Upper lobe of left lung (tissue), 6 donors: ENCODE measurements at regions not wholly inside any gene's neighbourhood (a gene's known extent, or its start where the extent isn't known, plus 50 kb on each side); places are given as distances from the start of the nearest gene placed in this dataset.

Experiments
- ATAC-seq, 2 donors: fragments of 200-7000 bp; cut with Tn5 transposase; one replicate each; pipeline ENCODE4 v1.9.1; 2022; ENCODE audit warnings: mild to moderate bottlenecking in 2 of 2, moderate library complexity in 2 of 2; ENCODE audit not compliant: low FRiP score in 2 of 2
- DNase-seq, 2 donors: peaks; one replicate each; pipeline ENCODE4 v3.0.0-alpha.2; 2019 to 2020
- H3K27ac ChIP-seq, 4 donors: fragments of 200-600 bp; sonication (generic); one replicate each; pipeline ENCODE4 v1.5.1; 2016 to 2019
- H3K27me3 ChIP-seq, 4 donors: fragments of 200-600 bp; sonication (generic); one replicate each; pipeline ENCODE4 v1.5.1; 2017 to 2019
- H3K36me3 ChIP-seq, 4 donors: fragments of 200-600 bp; sonication (generic); one replicate each; pipeline ENCODE4 v1.5.1; 2016 to 2019
- H3K4me1 ChIP-seq, 4 donors: fragments of 200-600 bp; sonication (generic); one replicate each; pipeline ENCODE4 v1.5.1; 2018 to 2019
- H3K4me3 ChIP-seq, 4 donors: fragments of 200-600 bp; sonication (generic); one replicate each; pipeline ENCODE4 v1.5.1; 2017 to 2019; ENCODE audit warnings: mild to moderate bottlenecking in 2 of 4, moderate library complexity in 1 of 4
- H3K9me3 ChIP-seq, 4 donors: fragments of 200-600 bp; sonication (generic); one replicate each; pipeline ENCODE4 v1.5.1; 2018 to 2019
- CTCF ChIP-seq, 6 experiments: fragments of 450-650 bp in 4 of 6; fragments of 200-600 bp in 2 of 6; sonication (generic) in 2 of 6; IDR thresholded peaks; one replicate each; pipeline ENCODE4 v1.5.1; 2016 to 2019; ENCODE audit warnings: antibody characterized with exemption in 6 of 6
- EP300 ChIP-seq, 4 donors: sonication (generic); formaldehyde crosslinking; IDR thresholded peaks; one replicate each; pipeline ENCODE4 v1.5.1; 2017; ENCODE audit warnings: antibody characterized with exemption in 4 of 4, control low read depth in 2 of 4
- POLR2A ChIP-seq, 4 donors: fragments of 450-650 bp; IDR thresholded peaks; one replicate each; pipeline ENCODE4 v1.5.1; 2016 to 2017; ENCODE audit warnings: antibody characterized with exemption in 4 of 4, mild to moderate bottlenecking in 2 of 4
- POLR2AphosphoS5 ChIP-seq, 2 donors: sonication (generic); formaldehyde crosslinking; IDR thresholded peaks; one replicate each; pipeline ENCODE4 v1.5.1; 2017; ENCODE audit warnings: antibody characterized with exemption in 2 of 2
- WGBS, 2 donors: methylation state at CpG; one replicate each; pipeline ENCODE4 v1.1.5; 2017 to 2018; 5-methylcytosine and 5-hydroxymethylcytosine counted together
- donor health status: DM: no; HTN: no; CAD: no; lungs with moderate emphysema.
- donor health status: DM: no; HTN: yes; CAD: no; lungs with severe emphysema.

GRCh38 chr15:81914734-81915256 lies 131.0 kb downstream of the MEX3B start:
- ATAC-seq (no peak), DNase-seq (peak in 1 of 2 donors; percentile 1)
- Histone ChIP-seq H3K27ac (no peak overlapping the region), H3K27me3 (no peaks in the 10 kb centered on the region), H3K36me3 (no peaks in the 10 kb centered on the region), H3K4me1 (no peaks in the 10 kb centered on the region), H3K4me3 (no peak overlapping the region), H3K9me3 (peaks cover 0 to 15% (median 4%) of the 10 kb centered on the region in 4 donors)
- WGBS, 2 donors, result 68 to 70% methylated on average over 2 to 7 of the region's 7 CpGs
- no peak for TF ChIP-seq CTCF (IDR thresholded peaks at IDR 0.05)
- TF ChIP-seq POLR2A (IDR thresholded peaks at IDR 0.05), result no peak
- no peak for TF ChIP-seq POLR2AphosphoS5 (IDR thresholded peaks at IDR 0.05)
- no peak for TF ChIP-seq EP300 (IDR thresholded peaks at IDR 0.05)

DNA sequence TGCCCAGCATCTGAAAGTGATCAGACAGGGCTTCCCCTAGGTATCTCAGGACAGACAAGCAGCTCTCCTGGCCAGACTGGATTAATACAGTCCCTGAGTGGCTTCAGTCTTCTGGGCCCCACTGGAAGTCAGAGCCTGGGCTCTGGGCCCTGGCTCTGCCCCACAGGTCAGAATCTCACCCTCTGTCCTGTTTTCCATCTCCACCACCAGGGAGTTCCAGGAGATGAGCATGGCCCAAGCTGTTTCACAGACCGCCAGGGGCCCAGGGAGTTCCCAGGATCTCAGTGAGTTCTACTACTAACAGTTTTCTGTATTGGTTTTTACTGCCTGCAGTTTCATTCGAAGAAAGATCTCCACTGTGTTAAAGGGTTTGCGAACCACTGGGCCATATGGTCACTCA lies 131.5 kb downstream of the MEX3B start:
- 79 to 91% methylated on average over 3 of the region's 3 CpGs for WGBS, 2 donors
- Histone ChIP-seq H3K36me3 (no peaks in the 10 kb centered on the region), H3K4me1 (no peaks in the 10 kb centered on the region), H3K4me3 (no peak overlapping the region), H3K9me3 (peaks cover 0 to 13% (median 4%) of the 10 kb centered on the region in 4 donors), H3K27me3 (no peaks in the 10 kb centered on the region), H3K27ac (no peak overlapping the region)
- TF ChIP-seq CTCF (IDR thresholded peaks at IDR 0.05) (no peak), POLR2AphosphoS5 (IDR thresholded peaks at IDR 0.05) (no peak), POLR2A (IDR thresholded peaks at IDR 0.05) (no peak), EP300 (IDR thresholded peaks at IDR 0.05) (no peak)
- no peak for ATAC-seq
- no peak for DNase-seq

DNA sequence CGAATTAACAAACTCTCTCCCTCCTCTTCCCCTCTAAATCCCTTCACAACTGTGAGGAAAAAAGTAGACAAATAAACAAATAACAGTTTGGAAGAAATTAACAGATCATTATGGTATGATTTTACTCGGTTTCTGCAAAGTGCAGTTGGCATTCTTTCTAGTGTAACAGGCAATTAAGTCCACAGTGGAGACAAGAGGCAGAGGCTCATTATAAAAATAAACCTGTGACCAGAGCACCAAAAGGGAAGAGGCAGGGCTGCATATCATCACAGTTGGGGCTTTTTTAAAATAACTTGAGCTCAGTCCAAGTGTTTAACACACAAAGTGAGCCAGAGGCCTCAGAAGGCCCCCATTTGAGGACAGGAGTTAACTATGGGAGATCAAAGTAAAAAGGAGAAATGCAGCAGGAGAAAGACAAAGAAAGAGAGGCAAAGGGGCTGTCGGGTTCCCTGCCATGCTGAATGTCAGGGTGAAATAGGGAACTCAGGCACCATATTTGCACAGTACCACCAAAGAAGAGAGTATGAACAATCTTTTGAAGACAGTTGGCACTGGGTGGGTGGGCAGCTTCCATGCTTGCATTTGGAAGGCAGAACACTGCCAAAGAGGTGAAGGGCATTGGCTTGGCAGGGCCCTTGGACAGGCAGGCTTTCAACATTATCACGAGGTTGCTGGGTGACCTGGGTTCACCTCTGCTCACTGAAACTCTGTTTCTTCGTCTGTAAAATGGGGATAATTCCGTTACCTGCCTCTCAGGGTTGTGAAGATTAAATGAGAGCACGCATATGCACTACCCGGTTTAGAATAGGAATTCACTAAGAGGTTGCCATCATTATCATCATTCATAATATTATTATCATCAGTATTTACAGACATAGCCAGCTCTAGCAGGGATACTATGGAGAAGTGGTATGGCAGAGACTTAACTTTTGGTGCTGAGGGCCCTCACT lies 134.5 kb downstream of the MEX3B start:
- H3K9me3 ChIP-seq, result no peaks in the 10 kb centered on the region
- no peak overlapping the region for H3K4me3 ChIP-seq
- WGBS, 2 donors, result 68 to 74% methylated on average over 8 of the region's 8 CpGs
- no peak overlapping the region for H3K27ac ChIP-seq
- no peak for DNase-seq
- H3K4me1 ChIP-seq, result no peaks in the 10 kb centered on the region
- no peaks in the 10 kb centered on the region for H3K36me3 ChIP-seq
- no peaks in the 10 kb centered on the region for H3K27me3 ChIP-seq
- ATAC-seq, result no peak
- TF ChIP-seq POLR2A (IDR thresholded peaks at IDR 0.05) (no peak), POLR2AphosphoS5 (IDR thresholded peaks at IDR 0.05) (no peak), CTCF (IDR thresholded peaks at IDR 0.05) (no peak), EP300 (IDR thresholded peaks at IDR 0.05) (no peak)

- ATAC-seq, result no peak
- WGBS, 2 donors, result 64 to 65% methylated on average over 7 of the region's 7 CpGs
- DNase-seq, result no peak
- Histone ChIP-seq H3K27me3 (no peaks in the 10 kb centered on the region), H3K36me3 (no peaks in the 10 kb centered on the region), H3K27ac (no peak overlapping the region), H3K9me3 (no peaks in the 10 kb centered on the region), H3K4me1 (no peaks in the 10 kb centered on the region), H3K4me3 (no peak overlapping the region)
- TF ChIP-seq POLR2A (IDR thresholded peaks at IDR 0.05), result no peak
- TF ChIP-seq POLR2AphosphoS5 (IDR thresholded peaks at IDR 0.05), result no peak
Observed at GRCh38 chr15:81910355-81911021, 135.3 kb downstream of the MEX3B start.

DNA sequence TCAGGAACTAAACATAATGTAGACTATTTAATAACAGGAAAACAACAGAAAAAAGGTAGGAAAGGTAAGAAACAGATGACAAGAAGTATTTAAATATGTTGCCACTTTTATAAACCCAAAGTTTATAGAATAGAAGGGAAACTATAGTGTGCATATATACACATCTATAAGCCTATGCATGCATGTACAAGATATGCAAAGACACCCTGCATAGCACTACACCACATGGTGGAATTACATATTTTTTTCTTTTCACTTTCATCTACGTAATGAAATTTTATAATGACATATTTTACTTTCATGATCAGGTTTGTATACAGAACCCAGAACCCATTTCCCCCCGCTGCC lies 136.8 kb downstream of the MEX3B start:
- H3K4me1 ChIP-seq, result no peaks in the 10 kb centered on the region
- ATAC-seq, result no peak
- no peaks in the 10 kb centered on the region for H3K36me3 ChIP-seq
- no peak for TF ChIP-seq EP300 (IDR thresholded peaks at IDR 0.05)
- TF ChIP-seq CTCF (IDR thresholded peaks at IDR 0.05), result no peak
- no peak for TF ChIP-seq POLR2A (IDR thresholded peaks at IDR 0.05)
- TF ChIP-seq POLR2AphosphoS5 (IDR thresholded peaks at IDR 0.05), result no peak
- no peak for DNase-seq
- no peaks in the 10 kb centered on the region for H3K9me3 ChIP-seq
- no peak overlapping the region for H3K4me3 ChIP-seq
- no peak overlapping the region for H3K27ac ChIP-seq
- WGBS, 2 donors, result 61 to 74% methylated on average over 2 of the region's 2 CpGs
- no peaks in the 10 kb centered on the region for H3K27me3 ChIP-seq
